Erythroblast (primary cell): ENCODE measurements at regions not wholly inside any gene's neighbourhood (a gene's known extent, or its start where the extent isn't known, plus 50 kb on each side); places are given as distances from the start of the nearest gene placed in this dataset.

Experiments used
- GATA1 ChIP-seq: IDR thresholded peaks from 2 replicates; pipeline ENCODE4 v1.6.1; 2011; ENCODE audit warnings: low read depth, mild to moderate bottlenecking, control low read depth, low read length, moderate library complexity
- POLR2A ChIP-seq: IDR thresholded peaks from 2 replicates; pipeline ENCODE4 v1.6.1; 2011; ENCODE audit warnings: mild to moderate bottlenecking, low read length

DNA sequence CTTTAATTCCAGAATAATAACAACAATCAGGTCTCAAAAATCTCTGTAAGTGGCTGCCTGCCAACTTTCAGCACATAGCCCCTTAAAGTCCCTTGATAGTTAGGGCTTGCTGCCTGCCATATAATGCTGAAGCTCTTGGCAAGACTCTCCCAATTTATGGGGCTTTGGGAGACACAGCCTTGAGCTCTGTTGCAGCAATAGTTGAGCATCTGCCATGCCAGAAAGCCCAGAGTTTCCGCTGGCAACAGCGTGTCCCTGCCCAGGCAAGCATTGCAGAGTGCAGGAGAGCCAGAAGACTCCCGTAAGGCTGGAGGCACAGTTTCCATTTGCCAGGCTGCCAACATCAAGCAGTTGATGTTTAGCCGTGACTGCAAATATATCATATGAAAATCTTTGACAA lies 678.5 kb upstream of the NUDT12 start:
- TF ChIP-seq POLR2A (no peak), GATA1 (no peak)
